GM12878 (cell line): ENCODE measurements at regions not wholly inside any gene's neighbourhood (a gene's known extent, or its start where the extent isn't known, plus 50 kb on each side); places are given as distances from the start of the nearest gene placed in this dataset.
"Not testable (repeated sequence)": the region's sequence is repeated elsewhere in the genome, so short reads cannot be mapped to it uniquely, and the experiment has no call there.

ENCODE experiments used
- ATAC-seq: fragments of 200-7000 bp; cut with Tn5 transposase; 3 replicates; pipeline ENCODE4 v1.9.1; 2020; ENCODE audit warnings: mild to moderate bottlenecking, moderate library complexity
- BruUV-seq: library from RNA; stranded (reverse); fragments of 400-500 nt; replicated peaks from 2 replicates; lab custom pipeline; 2021; lab: Mats Ljungman, UMichigan
- CTCF ChIA-PET: fragments of 300-600 bp; sonication (Branson Sonifier 250); formaldehyde crosslinking; extraction: SDS; loops from one replicate; lab custom pipeline; 2021; ENCODE audit warnings: inconsistent platforms; lab: Yijun Ruan, JAX
- POLR2A ChIA-PET: fragments of 350-600 bp; formaldehyde crosslinking; extraction: SDS; loops from one replicate; lab custom pipeline; 2021; ENCODE audit warnings: inconsistent platforms; lab: Charles Lee
- RAD21 ChIA-PET: fragments of 300-600 bp; sonication (Branson Sonifier 250); formaldehyde crosslinking; loops from one replicate; lab custom pipeline; 2023; ENCODE audit warnings: antibody characterized with exemption; ENCODE audit not compliant: unreplicated experiment; lab: Charles Lee
- SMC1A ChIA-PET: fragments of 300-600 bp; sonication (Branson Sonifier 250); formaldehyde crosslinking; loops from one replicate; lab custom pipeline; 2023; ENCODE audit not compliant: unreplicated experiment, uncharacterized antibody; lab: Charles Lee
- DNase-seq: peaks from one replicate; pipeline ENCODE4 v3.0.0-alpha.2; 2011; ENCODE audit warnings: low read depth, low spot score
- FAIRE-seq: peaks from 3 replicates; lab custom pipeline; 2011; peaks lifted over from hg19 to GRCh38; lab: Jason Lieb, UNC
- H2AFZ ChIP-seq: 2 replicates; pipeline ENCODE4 v1.6.0; 2011; ENCODE audit warnings: low read depth, low read length, control low read depth; ENCODE audit not compliant: control insufficient read depth
- H3K27ac ChIP-seq: 2 replicates; pipeline ENCODE4 v1.5.1; 2011; ENCODE audit warnings: control low read depth; ENCODE audit not compliant: control insufficient read depth, insufficient read depth
- H3K27me3 ChIP-seq, 2 experiments: replicated peaks in 1 of 2; 2 replicates each; pipeline versions ENCODE4 v1.6.0 to v1.6.1; 2011; ENCODE audit warnings: low read length in 1 of 2; ENCODE audit not compliant: control insufficient read depth in 2 of 2, insufficient read depth in 2 of 2
- H3K36me3 ChIP-seq, 2 experiments: 2 replicates each; pipeline ENCODE4 v1.5.1; 2011; ENCODE audit warnings: low read length in 1 of 2; ENCODE audit not compliant: control insufficient read depth in 2 of 2, insufficient read depth in 2 of 2
- H3K4me1 ChIP-seq: 2 replicates; pipeline ENCODE4 v1.6.1; 2011; ENCODE audit warnings: mild to moderate bottlenecking, low read length, moderate library complexity, mixed read lengths; ENCODE audit not compliant: control insufficient read depth, insufficient read depth
- H3K4me2 ChIP-seq: 2 replicates; pipeline ENCODE4 v1.6.0; 2011; ENCODE audit warnings: control low read depth; ENCODE audit not compliant: control insufficient read depth, insufficient read depth
- H3K4me3 ChIP-seq: fragments of 200-600 bp; sonication (generic); 2 replicates; pipeline ENCODE4 v1.5.1; 2016
- H3K79me2 ChIP-seq: 2 replicates; pipeline ENCODE4 v1.6.0; 2011; ENCODE audit warnings: low read length; ENCODE audit not compliant: control insufficient read depth, insufficient read depth
- H3K9ac ChIP-seq: 2 replicates; pipeline ENCODE4 v1.8.0; 2011; ENCODE audit warnings: low read length, control low read depth, mixed read lengths; ENCODE audit not compliant: control insufficient read depth, insufficient read depth
- H3K9me3 ChIP-seq: replicated peaks from 3 replicates; pipeline ENCODE4 v1.5.1; 2011; ENCODE audit warnings: mild to moderate bottlenecking, low read length; ENCODE audit not compliant: control insufficient read depth, insufficient read depth
- H4K20me1 ChIP-seq: 2 replicates; pipeline ENCODE4 v1.6.0; 2011; ENCODE audit not compliant: control insufficient read depth, insufficient read depth
- BHLHE40 ChIP-seq, 2 experiments: fragments of 450-650 bp in 1 of 2; IDR thresholded peaks; 2 replicates each; pipeline ENCODE4 v1.6.1; 2011 to 2017; ENCODE audit warnings: low read depth in 2 of 2, borderline replicate concordance in 1 of 2, improper control_type of control experiment in 1 of 2, low read length in 1 of 2, mild to moderate bottlenecking in 1 of 2
- DPF2 ChIP-seq: fragments of 450-650 bp; IDR thresholded peaks from 2 replicates; pipeline ENCODE4 v1.6.1; 2017; ENCODE audit warnings: mild to moderate bottlenecking
- IKZF1 ChIP-seq: fragments of 450-650 bp; conservative IDR thresholded peaks from 2 replicates; pipeline ENCODE4 v1.6.1; 2017; ENCODE audit warnings: antibody characterized with exemption, mild to moderate bottlenecking
- IKZF2 ChIP-seq, 2 experiments: fragments of 450-650 bp; IDR thresholded peaks; 2 replicates each; pipeline ENCODE4 v1.6.1; 2017; ENCODE audit warnings: mild to moderate bottlenecking in 2 of 2, moderate library complexity in 2 of 2
- LARP7 ChIP-seq: fragments of 450-650 bp; IDR thresholded peaks from 2 replicates; pipeline ENCODE4 v1.6.1; 2017; ENCODE audit warnings: mild to moderate bottlenecking
- MTA3 ChIP-seq: IDR thresholded peaks from 2 replicates; pipeline ENCODE4 v1.6.1; 2012; ENCODE audit warnings: low read length, inconsistent platforms, borderline replicate concordance
- NBN ChIP-seq: fragments of 450-650 bp; IDR thresholded peaks from 2 replicates; pipeline ENCODE4 v1.6.1; 2016
- RAD21 ChIP-seq: IDR thresholded peaks from 2 replicates; pipeline ENCODE4 v1.6.1; 2011; ENCODE audit warnings: mild to moderate bottlenecking, low read depth, low read length, moderate library complexity; ENCODE audit not compliant: insufficient read depth
- RB1 ChIP-seq: fragments of 450-650 bp; formaldehyde crosslinking; IDR thresholded peaks from 2 replicates; pipeline ENCODE4 v1.6.1; 2017; ENCODE audit warnings: mild to moderate bottlenecking, borderline replicate concordance
- SMARCA5 ChIP-seq: fragments of 450-650 bp; IDR thresholded peaks from 2 replicates; pipeline ENCODE4 v1.6.1; 2017; ENCODE audit warnings: mild to moderate bottlenecking
- SMC3 ChIP-seq: IDR thresholded peaks from 2 replicates; pipeline ENCODE4 v1.6.1; 2011; ENCODE audit warnings: low read length, improper control_type of control experiment, borderline replicate concordance
- SPI1 ChIP-seq: IDR thresholded peaks from 2 replicates; pipeline ENCODE4 v1.6.1; 2011; ENCODE audit warnings: low read depth, mild to moderate bottlenecking, low read length, moderate library complexity, borderline replicate concordance; ENCODE audit not compliant: insufficient read depth
- WGBS: methylation state at CpG from one replicate; pipeline ENCODE4 v1.1.6; 2016; ENCODE audit warnings: low lambda C conversion rate; ENCODE audit not compliant: insufficient replicate concordance, insufficient coverage; ENCODE audit errors: missing lambda C conversion rate; 5-methylcytosine and 5-hydroxymethylcytosine counted together
- in situ Hi-C: fragments of 300-500 bp; cut with MboI; formaldehyde crosslinking; loops from 9 replicates; pipeline ENCODE4 v1.14.3; 2018; ENCODE audit warnings: mixed read lengths
- intact Hi-C: fragments of 100-400 bp; cut with micrococcal nuclease; formaldehyde crosslinking; loops from one replicate; pipeline ENCODE4 v1.14.2; 2022; ENCODE audit not compliant: unreplicated experiment
- TF ChIP-seq, protein P1 (sequence below): fragments of 450-650 bp; IDR thresholded peaks from 2 replicates; pipeline ENCODE4 v1.6.1; 2017; ENCODE audit warnings: borderline replicate concordance
- TF ChIP-seq, protein P2 (sequence below): fragments of 450-650 bp; IDR thresholded peaks from 2 replicates; pipeline ENCODE4 v1.6.1; 2017; ENCODE audit warnings: low read depth, mild to moderate bottlenecking, moderate library complexity

DNA sequence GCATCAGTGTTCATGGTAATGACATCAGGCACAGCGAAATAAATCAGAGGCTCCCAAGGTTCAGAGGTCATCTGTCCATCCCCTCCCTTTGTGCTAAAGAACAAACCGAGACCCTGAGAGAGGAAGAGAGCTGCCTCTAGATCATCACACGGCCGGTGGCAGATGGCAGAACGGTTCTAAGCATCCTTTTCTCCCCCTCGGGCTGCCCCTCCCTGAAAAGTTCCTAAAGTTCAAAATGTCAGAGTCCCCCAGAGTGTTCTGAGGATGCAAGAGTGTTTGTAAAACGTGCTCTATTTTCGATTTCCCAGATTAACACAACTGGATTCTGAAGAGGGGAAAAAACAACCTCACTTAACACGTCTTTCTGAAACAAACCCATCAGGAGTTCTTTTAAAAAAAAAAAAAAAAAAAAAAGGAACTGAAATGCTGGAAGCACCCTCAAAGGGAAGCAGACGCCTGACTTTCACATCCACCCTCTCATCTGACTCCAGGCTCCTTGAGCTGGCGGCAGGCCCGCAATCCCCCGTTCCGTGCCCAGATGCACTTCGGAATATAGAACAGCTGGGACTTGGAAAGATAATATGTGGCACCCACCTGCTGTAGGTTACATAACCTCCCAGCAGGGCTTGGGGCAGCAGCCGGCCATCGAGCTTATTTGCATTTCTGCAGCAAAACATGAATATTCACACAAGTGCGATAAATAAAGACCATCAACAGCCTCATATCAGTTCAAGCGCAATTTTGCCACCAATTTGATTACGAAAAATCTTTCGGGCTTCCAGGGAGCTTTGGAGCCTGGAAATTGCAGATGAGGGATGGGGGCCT is 115.5 kb upstream of the SMURF2 start (continued):
- TF ChIP-seq, protein P1, sequence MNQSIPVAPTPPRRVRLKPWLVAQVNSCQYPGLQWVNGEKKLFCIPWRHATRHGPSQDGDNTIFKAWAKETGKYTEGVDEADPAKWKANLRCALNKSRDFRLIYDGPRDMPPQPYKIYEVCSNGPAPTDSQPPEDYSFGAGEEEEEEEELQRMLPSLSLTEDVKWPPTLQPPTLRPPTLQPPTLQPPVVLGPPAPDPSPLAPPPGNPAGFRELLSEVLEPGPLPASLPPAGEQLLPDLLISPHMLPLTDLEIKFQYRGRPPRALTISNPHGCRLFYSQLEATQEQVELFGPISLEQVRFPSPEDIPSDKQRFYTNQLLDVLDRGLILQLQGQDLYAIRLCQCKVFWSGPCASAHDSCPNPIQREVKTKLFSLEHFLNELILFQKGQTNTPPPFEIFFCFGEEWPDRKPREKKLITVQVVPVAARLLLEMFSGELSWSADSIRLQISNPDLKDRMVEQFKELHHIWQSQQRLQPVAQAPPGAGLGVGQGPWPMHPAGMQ, result no peak
- peak; percentile 48; the same call in 1 of the 2 replicates for TF ChIP-seq MTA3

DNA sequence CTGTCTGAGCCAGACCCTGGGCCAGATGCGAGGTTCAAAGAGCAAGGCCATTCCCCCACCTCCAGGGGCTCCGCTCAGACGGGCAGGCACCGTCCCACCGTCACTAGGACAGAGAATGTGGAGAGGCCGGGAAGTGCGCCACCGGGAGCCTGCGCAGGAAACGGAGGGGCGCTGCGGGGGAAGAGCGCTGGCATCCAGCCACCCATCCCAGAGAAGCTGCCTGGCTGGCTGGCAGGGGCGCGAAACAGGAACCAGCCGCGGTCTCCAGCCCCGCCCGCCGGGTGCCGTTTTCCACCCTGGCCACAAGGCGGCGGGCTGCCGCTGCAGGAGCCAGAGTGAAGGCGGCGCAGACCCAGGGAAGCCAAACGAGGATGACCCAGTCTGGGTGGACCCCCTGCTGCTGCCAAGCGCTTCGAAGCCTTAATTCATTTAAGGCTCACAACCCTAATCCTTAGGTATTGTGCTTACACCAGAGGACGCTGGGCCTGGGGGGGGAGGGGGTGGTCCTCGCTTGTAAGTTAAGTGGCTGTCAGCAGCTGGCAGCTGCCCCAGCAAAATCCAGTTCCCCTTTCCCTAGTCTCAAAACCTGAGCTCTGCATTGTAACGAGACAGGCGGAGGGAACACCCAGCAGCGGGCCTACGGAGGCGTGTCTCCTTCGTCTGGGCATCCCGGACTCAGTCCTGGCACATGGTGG is 114.8 kb upstream of the SMURF2 start:
- not testable (repeated sequence) for BruUV-seq, H3K9ac ChIP-seq, H3K79me2 ChIP-seq, DNase-seq, H3K36me3 ChIP-seq, H3K9me3 ChIP-seq, H3K27ac ChIP-seq, H4K20me1 ChIP-seq
- H3K4me2 ChIP-seq, result peak overlapping the region; percentile 80
- ChIA-PET CTCF (interaction anchor here (0.6 to 2.4 kb wide), 15 partner anchors 10 to 1139 kb away, joined by 3 to 15 read pairs (median 3); no protein-coding TSS in a partner anchor), SMC1A (interaction anchor here (0.7 to 1.2 kb wide), 3 partner anchors 10 to 244 kb away, joined by 3 to 10 read pairs (median 3); no protein-coding TSS in a partner anchor), RAD21 (interaction anchor here (0.6 to 2.1 kb wide), 8 partner anchors 10 to 936 kb away, joined by 3 to 7 read pairs (median 3); partner anchors contain the start of gene LRRC37A3), POLR2A (interaction anchor here (1.2 kb wide), 1 partner anchor 61 kb away, joined by 3 read pairs; no protein-coding TSS in a partner anchor)
- H2AFZ ChIP-seq, result peak overlapping the region; percentile 31
- peak; percentile 86 for ATAC-seq
- peaks cover 23% of the 10 kb centered on the region for H3K4me1 ChIP-seq
- peak; percentile 99 for FAIRE-seq
- peaks cover 7 to 12% of the 10 kb centered on the region in 2 experiments; a peak in 3 of 4 replicates for H3K27me3 ChIP-seq
- intact Hi-C loops (loop anchor here (2.0 kb wide), 1 partner anchor 186 kb away; no protein-coding TSS in a partner anchor), in situ Hi-C loops (loop anchor here (10.0 kb wide), 1 partner anchor 168 kb away; no protein-coding TSS in a partner anchor)
- WGBS, result 2% methylated on average over 34 of the region's 38 CpGs
- peak overlapping the region; percentile 55; the same call in 1 of the 2 replicates for H3K4me3 ChIP-seq
- TF ChIP-seq, protein P2, sequence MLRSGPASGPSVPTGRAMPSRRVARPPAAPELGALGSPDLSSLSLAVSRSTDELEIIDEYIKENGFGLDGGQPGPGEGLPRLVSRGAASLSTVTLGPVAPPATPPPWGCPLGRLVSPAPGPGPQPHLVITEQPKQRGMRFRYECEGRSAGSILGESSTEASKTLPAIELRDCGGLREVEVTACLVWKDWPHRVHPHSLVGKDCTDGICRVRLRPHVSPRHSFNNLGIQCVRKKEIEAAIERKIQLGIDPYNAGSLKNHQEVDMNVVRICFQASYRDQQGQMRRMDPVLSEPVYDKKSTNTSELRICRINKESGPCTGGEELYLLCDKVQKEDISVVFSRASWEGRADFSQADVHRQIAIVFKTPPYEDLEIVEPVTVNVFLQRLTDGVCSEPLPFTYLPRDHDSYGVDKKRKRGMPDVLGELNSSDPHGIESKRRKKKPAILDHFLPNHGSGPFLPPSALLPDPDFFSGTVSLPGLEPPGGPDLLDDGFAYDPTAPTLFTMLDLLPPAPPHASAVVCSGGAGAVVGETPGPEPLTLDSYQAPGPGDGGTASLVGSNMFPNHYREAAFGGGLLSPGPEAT, result peak; percentile 22; the same call in 1 of the 2 replicates
- TF ChIP-seq SMC3 (peak; percentile 59), RB1 (peak; percentile 69; the same call in 1 of the 2 replicates), IKZF1 (peak; percentile 59), SMARCA5 (peak; percentile 75; the same call in 1 of the 2 replicates), RAD21 (peak; percentile 74), IKZF2 (IDR thresholded peaks at IDR 0.05) (peak in 1 of 2 experiments; percentile 39; a peak in 1 of 4 replicates), SPI1 (peak; percentile 56; the same call in 1 of the 2 replicates), BHLHE40 (IDR thresholded peaks at IDR 0.05; ENCODE audit: borderline replicate concordance in 1 of 2, low read depth in 2 of 2, low read length in 1 of 2) (peak in 1 of 2 experiments; percentile 56; a peak in 2 of 4 replicates), LARP7 (peak; percentile 73), DPF2 (0 out of 2 replicates have a peak, but pooled peaks have one; percentile 3), NBN (peak; percentile 63)
